ENCODE measurements at regions not wholly inside any gene's neighbourhood (a gene's known extent, or its start where the extent isn't known, plus 50 kb on each side); places are given as distances from the start of the nearest gene placed in this dataset.

- DNase-seq: no peak
Measured at GRCh38 chr2:128838244-128838643, 519.6 kb upstream of the HS6ST1 start.

GRCh38 chr2:128841803-128842202, 523.1 kb upstream of the HS6ST1 start:
- no peak for DNase-seq

GRCh38 chr2:128867311-128867710, 548.6 kb upstream of the HS6ST1 start:
- no peak for DNase-seq

- DNase-seq: no peak
Measured at GRCh38 chr2:128867936-128868636, 549.4 kb upstream of the HS6ST1 start.

GRCh38 chr2:128868686-128869551, 550.3 kb upstream of the HS6ST1 start:
- no peak for DNase-seq

GRCh38 chr2:128874608-128875007, 555.9 kb upstream of the HS6ST1 start:
- no peak for DNase-seq

GRCh38 chr2:128876986-128877983, 558.6 kb upstream of the HS6ST1 start:
- no peak for DNase-seq

GRCh38 chr2:128879161-128879560, 560.5 kb upstream of the HS6ST1 start:
- no peak for DNase-seq

- DNase-seq: no peak
Measured at GRCh38 chr2:128894896-128895295, 576.2 kb upstream of the HS6ST1 start.

GRCh38 chr2:128901572-128902391, 583.1 kb upstream of the HS6ST1 start:
- DNase-seq: no peak

GRCh38 chr2:128903637-128904036, 585.0 kb upstream of the HS6ST1 start:
- no peak for DNase-seq

GRCh38 chr2:128911276-128911675, 592.6 kb upstream of the HS6ST1 start:
- no peak for DNase-seq

GRCh38 chr2:128914320-128914719, 595.7 kb upstream of the HS6ST1 start:
- DNase-seq: no peak

GRCh38 chr2:128921751-128922150, 603.1 kb upstream of the HS6ST1 start:
- DNase-seq: no peak

- DNase-seq: no peak
Measured at GRCh38 chr2:128922154-128922553, 603.5 kb upstream of the HS6ST1 start.

- no peak for DNase-seq
Measured at GRCh38 chr2:128925631-128926030, 607.0 kb upstream of the HS6ST1 start.

- no peak for DNase-seq
Measured at GRCh38 chr2:128930101-128930500, 611.4 kb upstream of the HS6ST1 start.

GRCh38 chr2:128940378-128940777, 621.7 kb upstream of the HS6ST1 start:
- no peak for DNase-seq

GRCh38 chr2:128941751-128942150, 623.1 kb upstream of the HS6ST1 start:
- no peak for DNase-seq

- no peak for DNase-seq
Measured at GRCh38 chr2:128949360-128949759, 630.7 kb upstream of the HS6ST1 start.

GRCh38 chr2:128950758-128951157, 632.1 kb upstream of the HS6ST1 start:
- no peak for DNase-seq

- DNase-seq: no peak
Measured at GRCh38 chr2:128958241-128958640, 639.6 kb upstream of the HS6ST1 start.
